ENCODE measurements at regions not wholly inside any gene's neighbourhood (a gene's known extent, or its start where the extent isn't known, plus 50 kb on each side); places are given as distances from the start of the nearest gene placed in this dataset.

DNA sequence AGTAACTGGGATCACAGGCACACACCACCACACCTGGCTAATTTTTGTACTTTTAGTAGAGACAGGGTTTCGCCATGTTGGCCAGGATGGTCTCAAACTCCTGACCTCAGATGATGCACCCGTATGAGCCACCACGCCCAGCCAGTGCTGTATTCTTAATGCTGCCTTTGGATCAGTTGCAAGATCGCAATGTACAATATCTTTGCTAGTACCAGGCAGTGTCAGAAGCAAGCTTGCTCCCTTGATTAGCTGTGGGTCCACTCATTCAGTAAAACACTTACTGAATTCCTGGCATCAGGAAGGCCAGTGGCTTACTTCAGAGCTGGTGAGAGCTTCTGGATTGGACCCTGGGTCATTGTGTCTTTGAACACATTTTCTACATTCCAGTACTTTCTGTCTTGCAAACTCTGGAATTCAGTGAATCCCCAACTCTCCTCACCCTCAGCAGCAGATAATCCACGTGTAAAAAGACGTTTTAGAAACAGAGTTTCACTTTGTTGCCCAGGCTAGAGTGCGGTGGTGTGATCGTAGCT is 1183.7 kb downstream of the AACS start:
- Histone ChIP-seq H3K4me3 (ENCODE audit: insufficient read depth, low read length) (no peak overlapping the region), H2AFZ (ENCODE audit: low read length) (peak overlapping the region; percentile 35), H3K27ac (ENCODE audit: low read depth, low read length) (no peak overlapping the region), H3K79me2 (ENCODE audit: insufficient read depth, low read length) (no peaks in the 10 kb centered on the region), H3K4me2 (ENCODE audit: insufficient read depth, low read length) (no peak overlapping the region), H3K9me3 (ENCODE audit: low read depth, low read length) (no peaks in the 10 kb centered on the region), H3K4me1 (ENCODE audit: insufficient read depth, low read length) (no peaks in the 10 kb centered on the region), H4K20me1 (ENCODE audit: insufficient read depth, low read length) (no peaks in the 10 kb centered on the region), H3K36me3 (ENCODE audit: insufficient read depth, low read length) (no peaks in the 10 kb centered on the region), H3K27me3 (ENCODE audit: insufficient read depth, low read length) (no peaks in the 10 kb centered on the region)
- no peak for DNase-seq (ENCODE audit: insufficient read length, low spot score, missing footprints)
- no peak for TF ChIP-seq CTCF (IDR thresholded peaks at IDR 0.05; ENCODE audit: extremely low read depth, low read depth, low read length)

- no peaks in the 10 kb centered on the region for H3K27me3 ChIP-seq (ENCODE audit: insufficient read depth, low read length)
- H3K36me3 ChIP-seq (ENCODE audit: insufficient read depth, low read length) = no peaks in the 10 kb centered on the region
- TF ChIP-seq CTCF (IDR thresholded peaks at IDR 0.05; ENCODE audit: extremely low read depth, low read depth, low read length) = no peak
- H4K20me1 ChIP-seq (ENCODE audit: insufficient read depth, low read length) = no peaks in the 10 kb centered on the region
- no peaks in the 10 kb centered on the region for H3K9me3 ChIP-seq (ENCODE audit: low read depth, low read length)
- H2AFZ ChIP-seq (ENCODE audit: low read length) = no peak overlapping the region
- H3K4me3 ChIP-seq (ENCODE audit: insufficient read depth, low read length) = no peak overlapping the region
- H3K79me2 ChIP-seq (ENCODE audit: insufficient read depth, low read length) = no peaks in the 10 kb centered on the region
- DNase-seq (ENCODE audit: insufficient read length, low spot score, missing footprints) = no peak
- no peak overlapping the region for H3K4me2 ChIP-seq (ENCODE audit: insufficient read depth, low read length)
- no peak overlapping the region for H3K27ac ChIP-seq (ENCODE audit: low read depth, low read length)
- no peaks in the 10 kb centered on the region for H3K4me1 ChIP-seq (ENCODE audit: insufficient read depth, low read length)
Observed at GRCh38 chr12:126258190-126258589, 1193.0 kb downstream of the AACS start.

- no peak for DNase-seq (ENCODE audit: insufficient read length, low spot score, missing footprints)
- no peaks in the 10 kb centered on the region for H3K27me3 ChIP-seq (ENCODE audit: insufficient read depth, low read length)
- H3K9me3 ChIP-seq (ENCODE audit: low read depth, low read length) = no peaks in the 10 kb centered on the region
- no peaks in the 10 kb centered on the region for H3K4me1 ChIP-seq (ENCODE audit: insufficient read depth, low read length)
- H3K27ac ChIP-seq (ENCODE audit: low read depth, low read length) = no peak overlapping the region
- no peaks in the 10 kb centered on the region for H4K20me1 ChIP-seq (ENCODE audit: insufficient read depth, low read length)
- no peaks in the 10 kb centered on the region for H3K79me2 ChIP-seq (ENCODE audit: insufficient read depth, low read length)
- no peak overlapping the region for H2AFZ ChIP-seq (ENCODE audit: low read length)
- no peaks in the 10 kb centered on the region for H3K36me3 ChIP-seq (ENCODE audit: insufficient read depth, low read length)
- no peak overlapping the region for H3K4me2 ChIP-seq (ENCODE audit: insufficient read depth, low read length)
- H3K4me3 ChIP-seq (ENCODE audit: insufficient read depth, low read length) = no peak overlapping the region
- no peak for TF ChIP-seq CTCF (IDR thresholded peaks at IDR 0.05; ENCODE audit: extremely low read depth, low read depth, low read length)
Observed at GRCh38 chr12:126262829-126263228, 1197.6 kb downstream of the AACS start.

DNA sequence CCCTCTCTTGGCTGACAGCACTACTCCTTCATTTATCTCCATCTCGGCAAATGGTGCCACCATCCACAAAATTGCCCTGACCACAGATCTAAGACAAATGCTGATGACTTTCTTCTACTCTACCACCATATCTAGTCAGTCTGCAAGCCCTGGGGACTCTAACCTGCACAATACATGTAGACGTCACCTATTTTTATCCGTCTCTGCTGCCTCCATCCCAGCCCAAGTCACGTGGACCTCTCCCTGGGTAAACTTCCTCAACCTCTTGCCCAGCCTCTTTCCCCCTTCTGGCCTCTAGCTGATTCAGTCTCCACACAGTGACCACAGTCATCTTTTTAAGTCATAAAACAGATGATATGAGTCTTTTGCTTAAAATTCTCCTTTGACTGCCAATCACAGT is 1203.0 kb downstream of the AACS start:
- no peaks in the 10 kb centered on the region for H3K9me3 ChIP-seq (ENCODE audit: low read depth, low read length)
- no peaks in the 10 kb centered on the region for H3K4me1 ChIP-seq (ENCODE audit: insufficient read depth, low read length)
- H4K20me1 ChIP-seq (ENCODE audit: insufficient read depth, low read length) = no peaks in the 10 kb centered on the region
- H3K4me2 ChIP-seq (ENCODE audit: insufficient read depth, low read length) = no peak overlapping the region
- H3K27ac ChIP-seq (ENCODE audit: low read depth, low read length) = no peak overlapping the region
- H3K4me3 ChIP-seq (ENCODE audit: insufficient read depth, low read length) = no peak overlapping the region
- H3K79me2 ChIP-seq (ENCODE audit: insufficient read depth, low read length) = no peaks in the 10 kb centered on the region
- H3K36me3 ChIP-seq (ENCODE audit: insufficient read depth, low read length) = no peaks in the 10 kb centered on the region
- TF ChIP-seq CTCF (IDR thresholded peaks at IDR 0.05; ENCODE audit: extremely low read depth, low read depth, low read length) = no peak
- H2AFZ ChIP-seq (ENCODE audit: low read length) = no peak overlapping the region
- no peak for DNase-seq (ENCODE audit: insufficient read length, low spot score, missing footprints)
- H3K27me3 ChIP-seq (ENCODE audit: insufficient read depth, low read length) = no peaks in the 10 kb centered on the region
